GM12878 (cell line): ENCODE measurements at regions not wholly inside any gene's neighbourhood (a gene's known extent, or its start where the extent isn't known, plus 50 kb on each side); places are given as distances from the start of the nearest gene placed in this dataset.

Source experiments
- ATAC-seq: fragments of 200-7000 bp; cut with Tn5 transposase; 3 replicates; pipeline ENCODE4 v1.9.1; 2020; ENCODE audit warnings: mild to moderate bottlenecking, moderate library complexity
- BruUV-seq: library from RNA; stranded (reverse); fragments of 400-500 nt; replicated peaks from 2 replicates; lab custom pipeline; 2021; lab: Mats Ljungman, UMichigan
- CTCF ChIA-PET: fragments of 300-600 bp; sonication (Branson Sonifier 250); formaldehyde crosslinking; extraction: SDS; loops from one replicate; lab custom pipeline; 2021; ENCODE audit warnings: inconsistent platforms; lab: Yijun Ruan, JAX
- POLR2A ChIA-PET: fragments of 350-600 bp; formaldehyde crosslinking; extraction: SDS; loops from one replicate; lab custom pipeline; 2021; ENCODE audit warnings: inconsistent platforms; lab: Charles Lee
- RAD21 ChIA-PET: fragments of 300-600 bp; sonication (Branson Sonifier 250); formaldehyde crosslinking; loops from one replicate; lab custom pipeline; 2023; ENCODE audit warnings: antibody characterized with exemption; ENCODE audit not compliant: unreplicated experiment; lab: Charles Lee
- SMC1A ChIA-PET: fragments of 300-600 bp; sonication (Branson Sonifier 250); formaldehyde crosslinking; loops from one replicate; lab custom pipeline; 2023; ENCODE audit not compliant: unreplicated experiment, uncharacterized antibody; lab: Charles Lee
- DNase-seq: peaks from one replicate; pipeline ENCODE4 v3.0.0-alpha.2; 2011; ENCODE audit warnings: low read depth, low spot score
- FAIRE-seq: peaks from 3 replicates; lab custom pipeline; 2011; peaks lifted over from hg19 to GRCh38; lab: Jason Lieb, UNC
- H2AFZ ChIP-seq: 2 replicates; pipeline ENCODE4 v1.6.0; 2011; ENCODE audit warnings: low read depth, low read length, control low read depth; ENCODE audit not compliant: control insufficient read depth
- H3K27ac ChIP-seq: 2 replicates; pipeline ENCODE4 v1.5.1; 2011; ENCODE audit warnings: control low read depth; ENCODE audit not compliant: control insufficient read depth, insufficient read depth
- H3K27me3 ChIP-seq, 2 experiments: replicated peaks in 1 of 2; 2 replicates each; pipeline versions ENCODE4 v1.6.0 to v1.6.1; 2011; ENCODE audit warnings: low read length in 1 of 2; ENCODE audit not compliant: control insufficient read depth in 2 of 2, insufficient read depth in 2 of 2
- H3K36me3 ChIP-seq, 2 experiments: 2 replicates each; pipeline ENCODE4 v1.5.1; 2011; ENCODE audit warnings: low read length in 1 of 2; ENCODE audit not compliant: control insufficient read depth in 2 of 2, insufficient read depth in 2 of 2
- H3K4me1 ChIP-seq: 2 replicates; pipeline ENCODE4 v1.6.1; 2011; ENCODE audit warnings: mild to moderate bottlenecking, low read length, moderate library complexity, mixed read lengths; ENCODE audit not compliant: control insufficient read depth, insufficient read depth
- H3K4me2 ChIP-seq: 2 replicates; pipeline ENCODE4 v1.6.0; 2011; ENCODE audit warnings: control low read depth; ENCODE audit not compliant: control insufficient read depth, insufficient read depth
- H3K4me3 ChIP-seq: fragments of 200-600 bp; sonication (generic); 2 replicates; pipeline ENCODE4 v1.5.1; 2016
- H3K79me2 ChIP-seq: 2 replicates; pipeline ENCODE4 v1.6.0; 2011; ENCODE audit warnings: low read length; ENCODE audit not compliant: control insufficient read depth, insufficient read depth
- H3K9ac ChIP-seq: 2 replicates; pipeline ENCODE4 v1.8.0; 2011; ENCODE audit warnings: low read length, control low read depth, mixed read lengths; ENCODE audit not compliant: control insufficient read depth, insufficient read depth
- H3K9me3 ChIP-seq: replicated peaks from 3 replicates; pipeline ENCODE4 v1.5.1; 2011; ENCODE audit warnings: mild to moderate bottlenecking, low read length; ENCODE audit not compliant: control insufficient read depth, insufficient read depth
- H4K20me1 ChIP-seq: 2 replicates; pipeline ENCODE4 v1.6.0; 2011; ENCODE audit not compliant: control insufficient read depth, insufficient read depth
- HCFC1 ChIP-seq: fragments of 150-350 bp; IDR thresholded peaks from 2 replicates; pipeline ENCODE4 v1.6.1; 2014; ENCODE audit warnings: low read length
- MEF2A ChIP-seq: IDR thresholded peaks from 2 replicates; pipeline ENCODE4 v1.6.1; 2011; ENCODE audit warnings: low read depth, mild to moderate bottlenecking, low read length, moderate library complexity; ENCODE audit not compliant: insufficient read depth
- MEF2B ChIP-seq: fragments of 450-650 bp; IDR thresholded peaks from 2 replicates; pipeline ENCODE4 v1.6.1; 2018; ENCODE audit warnings: mild to moderate bottlenecking, moderate library complexity; ENCODE audit not compliant: partially characterized antibody, poor library complexity, severe bottlenecking
- PBX3 ChIP-seq: IDR thresholded peaks from 2 replicates; pipeline ENCODE4 v1.6.1; 2011; ENCODE audit warnings: mild to moderate bottlenecking, low read depth, low read length, moderate library complexity; ENCODE audit not compliant: insufficient replicate concordance
- POLR2A ChIP-seq: IDR thresholded peaks from 2 replicates; pipeline ENCODE4 v1.6.1; 2011; ENCODE audit warnings: low read depth, mild to moderate bottlenecking, low read length
- SREBF2 ChIP-seq: IDR thresholded peaks from 2 replicates; pipeline ENCODE4 v1.6.1; 2012; ENCODE audit warnings: mild to moderate bottlenecking, low read length
- SUZ12 ChIP-seq: fragments of 200-600 bp; sonication (generic); IDR thresholded peaks from one replicate; pipeline ENCODE4 v1.6.1; 2018; ENCODE audit warnings: antibody characterized with exemption, mild to moderate bottlenecking; ENCODE audit not compliant: unreplicated experiment
- WRNIP1 ChIP-seq: IDR thresholded peaks from 2 replicates; pipeline ENCODE4 v1.6.1; 2011; ENCODE audit warnings: low read depth, low read length, improper control_type of control experiment, borderline replicate concordance
- ZBTB4 ChIP-seq: fragments of 450-650 bp; formaldehyde crosslinking; IDR thresholded peaks from 2 replicates; pipeline ENCODE4 v1.4.0; 2022; ENCODE audit warnings: mild to moderate bottlenecking, moderate library complexity
- WGBS: methylation state at CpG from one replicate; pipeline ENCODE4 v1.1.6; 2016; ENCODE audit warnings: low lambda C conversion rate; ENCODE audit not compliant: insufficient replicate concordance, insufficient coverage; ENCODE audit errors: missing lambda C conversion rate; 5-methylcytosine and 5-hydroxymethylcytosine counted together
- in situ Hi-C: fragments of 300-500 bp; cut with MboI; formaldehyde crosslinking; loops from 9 replicates; pipeline ENCODE4 v1.14.3; 2018; ENCODE audit warnings: mixed read lengths
- intact Hi-C: fragments of 100-400 bp; cut with micrococcal nuclease; formaldehyde crosslinking; loops from one replicate; pipeline ENCODE4 v1.14.2; 2022; ENCODE audit not compliant: unreplicated experiment

DNA sequence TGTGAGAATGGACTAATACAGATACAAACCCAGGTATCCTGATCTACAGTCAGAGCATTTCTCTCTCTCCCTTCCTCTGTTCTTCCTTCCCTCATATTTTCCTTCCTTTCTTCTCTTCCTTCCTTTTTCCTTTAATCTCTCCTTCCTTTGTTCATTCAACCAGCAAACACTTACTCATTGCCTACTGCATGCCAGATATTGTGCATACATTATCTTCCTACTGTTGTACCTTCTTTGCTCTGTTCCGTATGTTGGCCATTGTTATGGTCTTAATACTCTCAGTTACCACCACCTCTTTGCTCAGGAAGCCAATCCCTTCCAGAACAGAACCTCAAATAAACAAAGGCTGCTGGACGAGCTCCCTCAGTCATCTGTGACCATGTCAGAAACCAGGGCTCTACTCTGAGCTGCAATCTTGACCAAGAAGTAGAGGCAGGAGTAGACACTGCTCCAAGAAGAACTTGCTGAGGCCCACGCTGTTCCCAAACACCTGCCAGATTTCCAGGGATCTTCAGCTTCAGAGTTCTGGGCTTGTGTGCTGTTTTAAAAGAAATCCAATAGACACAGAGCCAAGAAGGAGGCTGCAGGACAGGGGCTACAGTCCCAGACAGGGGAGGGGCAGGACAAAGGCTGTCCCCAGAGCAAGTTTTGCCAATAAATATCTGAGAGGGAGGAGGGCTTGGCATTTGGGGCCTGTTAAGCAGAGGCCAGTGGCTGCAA lies 526.7 kb upstream of the TBX3 start:
- Histone ChIP-seq H3K27me3 (no peaks in the 10 kb centered on the region), H3K4me3 (no peak overlapping the region), H3K36me3 (no peaks in the 10 kb centered on the region), H3K4me2 (no peak overlapping the region), H3K9ac (no peak overlapping the region), H2AFZ (no peak overlapping the region), H3K9me3 (no peaks in the 10 kb centered on the region; the same call in 2 of the 3 replicates), H4K20me1 (no peaks in the 10 kb centered on the region), H3K27ac (no peak overlapping the region), H3K79me2 (no peaks in the 10 kb centered on the region), H3K4me1 (no peaks in the 10 kb centered on the region; the same call in 1 of the 2 replicates)
- ChIA-PET CTCF (no interaction called here), RAD21 (no interaction called here), SMC1A (no interaction called here), POLR2A (no interaction called here)
- DNase-seq (no peak), ATAC-seq (no peak), FAIRE-seq (no peak)
- no peak for TF ChIP-seq PBX3
- TF ChIP-seq MEF2B: no peak
- no peak for TF ChIP-seq POLR2A
- no peak for TF ChIP-seq HCFC1
- no peak for TF ChIP-seq MEF2A
- TF ChIP-seq ZBTB4 (CRISPR knock-in tag): no peak
- TF ChIP-seq SREBF2: no peak
- no peak for TF ChIP-seq SUZ12
- TF ChIP-seq WRNIP1: no peak
- no TSS peak for BruUV-seq
- in situ Hi-C loops: no loop called here
- 28% methylated on average over 3 of the region's 3 CpGs for WGBS
- intact Hi-C loops: no loop called here
